GM23248 (cell line): ENCODE measurements at regions not wholly inside any gene's neighbourhood (a gene's known extent, or its start where the extent isn't known, plus 50 kb on each side); places are given as distances from the start of the nearest gene placed in this dataset.

Source experiments
- DNase-seq: peaks from one replicate; pipeline ENCODE4 v3.0.0-alpha.2; 2015
- H2AFZ ChIP-seq: fragments of 200-600 bp; sonication (generic); 2 replicates; pipeline ENCODE4 v1.6.1; 2016; ENCODE audit warnings: antibody characterized with exemption
- H3F3A ChIP-seq: fragments of 200-600 bp; sonication (generic); 2 replicates; pipeline ENCODE4 v1.6.1; 2016; ENCODE audit warnings: mild to moderate bottlenecking, antibody characterized with exemption, mixed run types; ENCODE audit not compliant: insufficient read depth
- H3K27ac ChIP-seq: fragments of 200-600 bp; sonication (generic); 2 replicates; pipeline ENCODE4 v1.5.1; 2016; ENCODE audit warnings: mild to moderate bottlenecking
- H3K27me3 ChIP-seq: fragments of 200-600 bp; sonication (generic); replicated peaks from 2 replicates; pipeline ENCODE4 v1.6.1; 2016; ENCODE audit warnings: mild to moderate bottlenecking; ENCODE audit not compliant: insufficient read depth
- H3K36me3 ChIP-seq: fragments of 200-600 bp; sonication (generic); 2 replicates; pipeline ENCODE4 v1.6.1; 2016; ENCODE audit warnings: low read depth, mild to moderate bottlenecking
- H3K4me1 ChIP-seq: fragments of 200-600 bp; sonication (generic); 2 replicates; pipeline ENCODE4 v1.6.1; 2016; ENCODE audit warnings: mild to moderate bottlenecking; ENCODE audit not compliant: insufficient read depth
- H3K4me2 ChIP-seq: fragments of 200-600 bp; sonication (generic); one replicate; pipeline ENCODE4 v1.6.1; 2016; ENCODE audit warnings: mild to moderate bottlenecking; ENCODE audit not compliant: unreplicated experiment
- H3K4me3 ChIP-seq: fragments of 200-600 bp; sonication (generic); 2 replicates; pipeline ENCODE4 v1.5.1; 2016; ENCODE audit warnings: mild to moderate bottlenecking
- H3K79me2 ChIP-seq: fragments of 200-600 bp; sonication (generic); 2 replicates; pipeline ENCODE4 v1.6.1; 2016; ENCODE audit warnings: mild to moderate bottlenecking; ENCODE audit not compliant: insufficient read depth
- H3K9ac ChIP-seq: fragments of 200-600 bp; sonication (generic); 2 replicates; pipeline ENCODE4 v1.6.1; 2016; ENCODE audit warnings: mild to moderate bottlenecking
- H3K9me2 ChIP-seq: fragments of 200-600 bp; sonication (generic); 2 replicates; pipeline ENCODE4 v1.6.1; 2016; ENCODE audit warnings: mixed run types, mild to moderate bottlenecking, moderate library complexity; ENCODE audit not compliant: insufficient read depth
- H3K9me3 ChIP-seq: fragments of 200-600 bp; sonication (generic); one replicate; pipeline ENCODE4 v1.6.1; 2017; ENCODE audit warnings: low read depth
- H4K20me1 ChIP-seq: fragments of 200-600 bp; sonication (generic); 2 replicates; pipeline ENCODE4 v1.6.0; 2016; ENCODE audit not compliant: insufficient read depth
- EZH2 ChIP-seq: fragments of 200-600 bp; sonication (generic); IDR thresholded peaks from 2 replicates; pipeline ENCODE4 v1.6.1; 2018; ENCODE audit warnings: antibody characterized with exemption, mild to moderate bottlenecking; ENCODE audit not compliant: insufficient read depth, poor library complexity, severe bottlenecking
- EZH2phosphoT487 ChIP-seq: fragments of 200-600 bp; sonication (generic); IDR thresholded peaks from 2 replicates; pipeline ENCODE4 v1.6.1; 2018; ENCODE audit warnings: antibody characterized with exemption, moderate library complexity, mild to moderate bottlenecking, low read depth; ENCODE audit not compliant: insufficient read depth
- WGBS, 2 experiments: methylation state at CpG; one replicate each; pipeline ENCODE4 v1.1.6; 2015 to 2017; ENCODE audit warnings: low lambda C conversion rate in 2 of 2, low coverage in 1 of 2; ENCODE audit errors: missing lambda C conversion rate in 2 of 2; 5-methylcytosine and 5-hydroxymethylcytosine counted together
- in situ Hi-C: fragments of 300-500 bp; cut with MboI; formaldehyde crosslinking; loops from 2 replicates; pipeline ENCODE4 v1.15.0; 2020

GRCh38 chr18:27699137-27699536, 477.8 kb downstream of the CDH2 start:
- TF ChIP-seq EZH2phosphoT487: no peak
- no peak for TF ChIP-seq EZH2
- Histone ChIP-seq H4K20me1 (no peaks in the 10 kb centered on the region), H3K27me3 (peaks cover 15% of the 10 kb centered on the region), H3K4me3 (no peak overlapping the region), H3F3A (no peaks in the 10 kb centered on the region), H3K36me3 (no peaks in the 10 kb centered on the region), H3K9me3 (no peaks in the 10 kb centered on the region), H3K79me2 (no peaks in the 10 kb centered on the region), H3K27ac (no peak overlapping the region), H3K4me1 (no peaks in the 10 kb centered on the region), H2AFZ (no peak overlapping the region), H3K4me2 (no peak overlapping the region), H3K9ac (no peak overlapping the region), H3K9me2 (no peaks in the 10 kb centered on the region)
- in situ Hi-C loops: loop anchor here (25.0 kb wide), 1 partner anchor 488 kb away; the partner anchor contains the start of gene CDH2
- 21 to 24% methylated on average over 3 of the region's 3 CpGs for WGBS, 2 experiments
- no peak for DNase-seq

DNA sequence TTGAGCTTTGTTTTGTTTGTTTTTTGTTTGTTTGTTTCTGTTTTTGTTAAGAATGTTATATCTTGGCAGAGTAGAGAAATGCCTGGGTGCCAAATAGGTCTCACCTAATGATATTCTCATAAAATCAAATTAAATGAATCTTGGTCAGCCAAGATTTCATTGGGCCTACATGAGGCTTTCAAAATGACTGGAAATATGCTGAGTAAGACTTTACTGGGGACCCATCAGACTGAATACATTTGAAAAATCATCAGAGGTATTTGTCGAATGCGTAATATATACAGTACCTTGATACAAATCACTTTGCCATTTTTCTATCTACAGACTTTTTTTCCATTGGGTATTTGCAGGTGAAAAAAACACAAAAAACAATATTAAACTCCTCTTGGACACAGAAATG, 480.8 kb downstream of the CDH2 start:
- Histone ChIP-seq H3K9me3 (no peaks in the 10 kb centered on the region), H3K27ac (no peak overlapping the region), H3K4me1 (no peaks in the 10 kb centered on the region), H3K27me3 (peaks cover 4% of the 10 kb centered on the region; the same call in 1 of the 2 replicates), H3F3A (no peaks in the 10 kb centered on the region), H2AFZ (no peak overlapping the region), H3K36me3 (no peaks in the 10 kb centered on the region), H4K20me1 (no peaks in the 10 kb centered on the region), H3K79me2 (no peaks in the 10 kb centered on the region), H3K9ac (no peak overlapping the region), H3K4me3 (no peak overlapping the region), H3K9me2 (no peaks in the 10 kb centered on the region), H3K4me2 (no peak overlapping the region)
- WGBS, 2 experiments: 33% methylated on average over 2 of the region's 2 CpGs
- TF ChIP-seq EZH2phosphoT487 (no peak), EZH2 (no peak)
- in situ Hi-C loops: loop anchor here (25.0 kb wide), 1 partner anchor 491 kb away; the partner anchor contains the start of gene CDH2
- no peak for DNase-seq

DNA sequence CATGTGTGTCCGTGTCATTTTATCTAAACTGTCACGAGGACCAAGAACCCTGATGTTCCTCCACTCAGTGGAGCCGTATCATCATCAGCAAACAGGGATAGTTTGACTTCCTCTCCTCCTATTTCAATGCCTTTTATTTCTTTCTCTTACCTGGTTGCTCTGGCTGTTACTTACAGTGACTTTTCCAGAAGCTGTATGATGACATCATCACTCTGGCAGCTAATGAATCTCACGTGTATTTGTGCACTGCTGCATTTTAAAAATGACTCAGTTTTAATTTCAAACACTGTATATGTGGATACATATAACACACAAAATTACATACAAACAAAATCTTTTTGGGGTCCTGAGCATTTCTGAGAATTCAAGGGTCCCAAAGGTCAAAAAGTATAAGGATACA, 481.4 kb downstream of the CDH2 start:
- DNase-seq: no peak
- Histone ChIP-seq H3K4me1 (no peaks in the 10 kb centered on the region), H3K9me2 (no peaks in the 10 kb centered on the region), H3K36me3 (no peaks in the 10 kb centered on the region), H3K27ac (no peak overlapping the region), H3K27me3 (peaks cover 4% of the 10 kb centered on the region; the same call in 1 of the 2 replicates), H3K4me3 (no peak overlapping the region), H3F3A (no peaks in the 10 kb centered on the region), H3K9ac (no peak overlapping the region), H3K79me2 (no peaks in the 10 kb centered on the region), H4K20me1 (no peaks in the 10 kb centered on the region), H3K9me3 (no peaks in the 10 kb centered on the region), H3K4me2 (no peak overlapping the region), H2AFZ (no peak overlapping the region)
- TF ChIP-seq EZH2 (no peak), EZH2phosphoT487 (no peak)
- in situ Hi-C loops: loop anchor here (25.0 kb wide), 1 partner anchor 492 kb away; the partner anchor contains the start of gene CDH2
- WGBS, 2 experiments: 25 to 30% methylated on average over 4 of the region's 4 CpGs

- Histone ChIP-seq H3F3A (no peaks in the 10 kb centered on the region), H3K9ac (no peak overlapping the region), H3K36me3 (no peaks in the 10 kb centered on the region), H2AFZ (no peak overlapping the region), H3K79me2 (no peaks in the 10 kb centered on the region), H3K27ac (no peak overlapping the region), H3K4me3 (no peak overlapping the region), H3K9me2 (no peaks in the 10 kb centered on the region), H3K27me3 (peaks cover 4% of the 10 kb centered on the region; the same call in 1 of the 2 replicates), H3K9me3 (no peaks in the 10 kb centered on the region), H3K4me2 (no peak overlapping the region), H3K4me1 (no peaks in the 10 kb centered on the region), H4K20me1 (no peaks in the 10 kb centered on the region)
- DNase-seq: no peak
- in situ Hi-C loops: loop anchor here (25.0 kb wide), 1 partner anchor 492 kb away; the partner anchor contains the start of gene CDH2
- 62 to 68% methylated on average over 7 of the region's 7 CpGs for WGBS, 2 experiments
- TF ChIP-seq EZH2phosphoT487 (no peak), EZH2 (no peak)
Observed at GRCh38 chr18:27695052-27695451, 481.9 kb downstream of the CDH2 start.
